ENCODE measurements at regions not wholly inside any gene's neighbourhood (a gene's known extent, or its start where the extent isn't known, plus 50 kb on each side); places are given as distances from the start of the nearest gene placed in this dataset.
A peak's percentile ranks its signal among the peaks of the same experiment; 100 is the strongest.

DNA sequence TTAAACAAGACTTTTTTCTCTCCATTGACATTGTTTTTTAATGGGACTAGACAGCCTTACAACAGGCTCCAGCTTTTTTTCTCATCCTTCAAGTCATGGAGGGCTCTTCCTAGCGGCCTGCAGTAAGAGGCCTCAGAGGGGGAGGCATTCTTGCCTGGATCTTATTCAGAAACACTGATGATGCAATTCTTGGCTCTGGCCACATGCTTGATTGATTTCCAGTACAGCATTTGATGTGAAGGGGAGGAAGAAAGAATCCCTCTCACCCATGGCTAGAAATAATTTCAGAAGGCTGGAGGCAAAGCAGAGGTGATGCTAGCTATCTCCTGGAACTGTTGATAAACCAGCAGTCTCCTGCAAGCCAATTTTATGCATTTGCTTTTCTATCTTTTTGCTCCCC is 324.8 kb downstream of the PRELID2 start:
- H3K27me3 Mint-ChIP-seq, result no peaks in the 10 kb centered on the region
- no peaks in the 10 kb centered on the region for H3K4me1 Mint-ChIP-seq
- peaks cover 9% of the 10 kb centered on the region for H3K9me3 Mint-ChIP-seq
- no peak overlapping the region for H3K4me3 Mint-ChIP-seq
- no peaks in the 10 kb centered on the region for H3K36me3 Mint-ChIP-seq
- H3K27ac Mint-ChIP-seq, result no peak overlapping the region

DNA sequence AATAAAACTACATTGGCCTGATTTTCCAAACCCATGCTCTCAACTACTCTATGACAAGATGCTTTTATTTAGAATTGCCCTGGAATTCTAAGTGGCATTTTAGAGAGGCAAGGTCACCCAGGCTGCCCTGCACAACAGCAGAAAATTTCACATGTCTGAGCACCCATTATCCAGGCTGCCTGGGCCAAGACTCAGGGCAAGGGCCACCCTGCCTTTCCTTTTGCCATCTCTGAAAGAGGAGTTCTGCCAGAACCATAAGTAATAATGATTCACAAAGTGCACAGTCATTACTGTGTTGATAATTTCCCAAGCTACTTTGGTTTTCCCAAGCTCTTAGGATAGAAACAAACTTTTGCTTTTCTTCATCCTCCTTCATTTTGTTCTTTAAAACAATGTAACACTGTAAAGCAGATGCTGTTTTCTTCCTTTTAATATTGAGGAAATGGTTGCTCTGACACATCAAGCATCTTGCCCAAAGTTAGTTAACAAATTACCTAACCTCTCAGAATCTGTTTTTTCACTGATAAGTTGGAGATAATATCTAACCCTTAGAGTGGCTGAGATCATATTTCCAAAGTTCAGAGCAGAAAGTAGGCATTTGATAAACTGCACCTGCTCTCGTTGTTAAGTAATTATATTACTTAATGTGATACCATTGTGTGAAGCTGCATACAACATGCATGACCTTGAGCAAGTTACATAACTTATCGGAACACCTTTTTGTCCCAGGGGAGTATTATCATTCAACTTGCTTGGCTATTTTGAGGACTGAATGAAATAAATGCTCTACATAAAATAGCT is 325.6 kb downstream of the PRELID2 start:
- no peaks in the 10 kb centered on the region for H3K27me3 Mint-ChIP-seq
- no peak overlapping the region for H3K27ac Mint-ChIP-seq
- H3K4me1 Mint-ChIP-seq, result no peaks in the 10 kb centered on the region
- H3K4me3 Mint-ChIP-seq, result no peak overlapping the region
- no peaks in the 10 kb centered on the region for H3K36me3 Mint-ChIP-seq
- peaks cover 4% of the 10 kb centered on the region for H3K9me3 Mint-ChIP-seq

DNA sequence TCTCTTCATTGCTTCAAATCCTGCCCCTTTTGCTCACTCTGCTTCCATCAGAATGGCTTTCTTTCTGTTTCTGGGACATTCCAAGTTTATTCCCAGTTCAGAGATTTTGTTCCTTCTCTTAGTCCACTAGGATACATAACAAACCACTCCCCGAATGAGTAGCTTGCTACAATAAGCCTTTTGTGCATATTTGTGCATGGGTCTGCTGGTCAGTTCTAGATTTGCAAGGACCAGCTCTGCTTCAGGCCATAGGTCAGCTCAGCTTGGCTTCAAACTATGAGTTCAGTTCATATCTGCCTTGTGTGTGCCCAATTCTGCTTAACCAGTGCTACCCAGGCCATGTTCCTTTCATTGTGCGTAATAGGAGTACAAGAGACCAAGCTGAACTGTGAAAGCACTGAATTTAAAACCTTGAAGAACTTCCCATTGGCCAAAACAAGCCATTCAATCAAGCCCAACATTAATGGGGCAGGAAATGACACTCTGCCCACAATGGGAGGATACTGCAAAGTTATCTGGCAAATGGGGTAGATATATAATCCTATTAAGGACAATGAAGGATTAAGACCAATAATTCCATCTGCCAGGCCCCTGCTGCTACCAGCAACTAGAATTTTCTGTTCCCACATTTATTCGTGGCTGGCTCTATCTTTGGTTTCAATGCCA is 328.8 kb downstream of the PRELID2 start:
- no peaks in the 10 kb centered on the region for H3K4me1 Mint-ChIP-seq
- H3K27ac Mint-ChIP-seq, result no peak overlapping the region
- no peaks in the 10 kb centered on the region for H3K36me3 Mint-ChIP-seq
- no peak overlapping the region for H3K4me3 Mint-ChIP-seq
- H3K27me3 Mint-ChIP-seq, result no peaks in the 10 kb centered on the region
- peaks cover 4% of the 10 kb centered on the region for H3K9me3 Mint-ChIP-seq

DNA sequence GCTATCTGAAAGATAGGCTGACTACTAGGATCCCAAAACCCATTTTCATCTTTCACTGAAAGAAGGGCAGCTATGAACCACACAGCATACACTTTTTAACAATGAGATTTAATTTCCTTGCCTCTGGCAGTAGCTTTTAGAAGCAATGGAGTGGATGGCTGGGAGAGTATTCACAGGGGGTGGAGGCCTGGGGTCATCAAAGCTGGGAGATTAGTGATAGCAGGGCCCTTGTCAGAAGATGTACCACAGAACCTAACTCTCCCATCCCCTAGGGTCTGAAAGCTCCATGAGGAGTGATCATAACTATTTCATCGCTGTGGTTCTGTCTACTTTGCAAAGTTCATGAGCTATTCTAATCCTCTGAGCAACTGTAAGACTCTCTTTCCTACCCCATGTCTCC is 332.2 kb downstream of the PRELID2 start:
- no peaks in the 10 kb centered on the region for H3K36me3 Mint-ChIP-seq
- peaks cover 4% of the 10 kb centered on the region for H3K9me3 Mint-ChIP-seq
- H3K4me3 Mint-ChIP-seq, result no peak overlapping the region
- H3K27ac Mint-ChIP-seq, result no peak overlapping the region
- H3K4me1 Mint-ChIP-seq, result no peaks in the 10 kb centered on the region
- H3K27me3 Mint-ChIP-seq, result no peaks in the 10 kb centered on the region

DNA sequence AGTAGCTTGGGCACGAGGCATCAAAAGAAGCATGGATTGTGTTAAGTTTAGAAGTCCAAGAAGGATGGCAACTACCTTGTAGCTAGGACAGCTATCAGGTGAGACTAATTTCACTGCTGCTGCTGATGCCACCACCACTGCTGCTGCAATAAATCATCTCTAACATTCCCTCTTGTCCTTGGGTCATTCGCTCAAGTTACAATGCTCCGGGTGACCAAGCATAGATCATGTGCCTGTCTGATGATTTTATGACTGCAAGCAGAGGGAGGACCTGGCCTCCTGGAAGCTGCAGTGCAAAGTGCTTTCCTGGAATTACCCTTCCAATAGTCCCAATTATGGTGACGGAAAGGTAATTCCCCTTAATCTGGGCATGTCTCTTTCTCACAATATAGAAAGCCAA is 334.4 kb downstream of the PRELID2 start:
- Mint-ChIP-seq H3K27me3 (no peaks in the 10 kb centered on the region), H3K9me3 (peaks cover 4% of the 10 kb centered on the region), H3K27ac (no peak overlapping the region), H3K4me1 (no peaks in the 10 kb centered on the region), H3K4me3 (no peak overlapping the region), H3K36me3 (no peaks in the 10 kb centered on the region)

DNA sequence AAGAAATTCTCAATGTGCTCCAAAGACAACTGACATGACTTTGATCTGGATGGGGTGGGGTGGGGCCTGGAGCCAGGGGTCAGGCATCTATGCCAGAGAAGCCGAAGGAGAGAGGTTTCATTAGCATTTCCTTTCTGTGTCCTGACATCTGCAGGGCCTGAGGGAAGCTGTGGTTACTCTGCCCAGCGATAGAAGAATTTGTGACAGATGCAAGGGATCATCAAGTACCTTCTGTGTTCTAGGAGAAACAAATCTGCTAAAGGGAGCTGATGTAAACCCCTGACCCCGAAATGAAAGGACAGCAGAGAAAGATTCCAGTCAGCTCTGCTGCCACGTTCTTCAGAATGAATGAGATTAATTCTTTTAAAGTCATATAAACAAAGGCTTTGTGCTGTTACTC is 335.7 kb downstream of the PRELID2 start:
- no peaks in the 10 kb centered on the region for H3K4me1 Mint-ChIP-seq
- H3K4me3 Mint-ChIP-seq, result no peak overlapping the region
- H3K27ac Mint-ChIP-seq, result no peak overlapping the region
- no peaks in the 10 kb centered on the region for H3K27me3 Mint-ChIP-seq
- no peaks in the 10 kb centered on the region for H3K9me3 Mint-ChIP-seq
- no peaks in the 10 kb centered on the region for H3K36me3 Mint-ChIP-seq

DNA sequence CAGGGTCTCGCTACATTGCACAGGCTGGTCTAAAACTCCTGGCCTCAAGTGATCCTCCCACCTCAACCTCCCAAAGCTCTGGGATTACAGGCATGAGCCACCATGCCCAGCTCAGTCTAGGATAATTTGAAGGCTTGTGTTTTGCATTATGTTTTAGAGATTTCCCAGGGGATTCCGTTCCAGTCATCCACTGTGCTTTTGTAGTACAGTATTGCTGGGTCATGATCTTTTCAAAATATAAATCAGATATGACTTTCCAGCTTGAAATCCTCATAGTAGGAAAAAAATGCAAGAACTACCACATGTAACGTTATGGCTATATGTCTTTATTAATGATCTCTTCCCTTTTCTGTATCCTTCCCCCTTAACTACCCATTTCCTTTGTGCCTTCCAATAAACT is 338.1 kb downstream of the PRELID2 start:
- no peaks in the 10 kb centered on the region for H3K27me3 Mint-ChIP-seq
- H3K27ac Mint-ChIP-seq, result no peak overlapping the region
- no peak overlapping the region for H3K4me3 Mint-ChIP-seq
- no peaks in the 10 kb centered on the region for H3K4me1 Mint-ChIP-seq
- H3K36me3 Mint-ChIP-seq, result no peaks in the 10 kb centered on the region
- peaks cover 10% of the 10 kb centered on the region for H3K9me3 Mint-ChIP-seq

DNA sequence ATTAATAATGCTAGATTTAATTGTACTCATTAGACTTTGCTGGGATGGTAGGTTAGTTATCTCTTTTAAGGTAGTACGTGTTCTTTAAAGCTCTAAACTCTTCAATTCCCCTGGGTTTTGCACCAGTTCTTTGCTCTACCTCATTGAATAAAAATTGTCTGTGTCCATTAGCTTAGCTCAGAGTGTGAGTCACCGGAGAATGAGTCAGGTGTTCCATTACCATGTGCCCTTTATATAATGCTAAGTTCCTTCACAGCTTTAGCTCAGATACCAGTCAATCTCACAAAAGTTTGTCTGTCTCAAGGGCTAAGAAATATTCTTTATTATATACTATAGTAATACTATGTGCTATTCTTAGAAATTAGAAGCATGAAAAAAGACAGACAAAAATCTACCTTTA is 339.4 kb downstream of the PRELID2 start:
- Mint-ChIP-seq H3K27me3 (no peaks in the 10 kb centered on the region), H3K27ac (peak overlapping the region; percentile 53)

DNA sequence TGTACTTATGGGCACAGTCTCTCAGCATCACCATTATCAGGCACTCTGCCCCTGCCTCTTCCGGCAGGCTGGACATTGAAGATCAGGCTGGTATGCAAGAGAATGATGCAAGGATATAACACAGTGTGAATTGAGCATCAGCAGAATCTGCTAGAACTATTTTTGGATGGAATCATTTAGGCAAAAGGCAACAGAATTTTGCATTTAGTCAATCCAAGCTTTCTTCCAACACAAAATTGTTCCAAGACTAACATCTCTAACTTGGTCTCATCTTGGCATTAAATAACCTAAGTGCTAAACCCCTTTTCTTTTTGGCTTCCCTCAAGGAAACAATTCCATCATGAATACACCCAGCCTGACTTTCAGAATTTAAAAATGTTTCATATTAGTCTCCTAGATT is 339.9 kb downstream of the PRELID2 start:
- H3K4me1 Mint-ChIP-seq, result no peaks in the 10 kb centered on the region
- H3K27ac Mint-ChIP-seq, result no peak overlapping the region
- no peak overlapping the region for H3K4me3 Mint-ChIP-seq
- H3K27me3 Mint-ChIP-seq, result no peaks in the 10 kb centered on the region
- peaks cover 12% of the 10 kb centered on the region for H3K9me3 Mint-ChIP-seq
- no peaks in the 10 kb centered on the region for H3K36me3 Mint-ChIP-seq

More for the DNA sequence above, 339.4 kb downstream of the PRELID2 start:
- Mint-ChIP-seq H3K36me3 (no peaks in the 10 kb centered on the region), H3K9me3 (peaks cover 10% of the 10 kb centered on the region), H3K4me1 (no peaks in the 10 kb centered on the region), H3K4me3 (no peak overlapping the region)

DNA sequence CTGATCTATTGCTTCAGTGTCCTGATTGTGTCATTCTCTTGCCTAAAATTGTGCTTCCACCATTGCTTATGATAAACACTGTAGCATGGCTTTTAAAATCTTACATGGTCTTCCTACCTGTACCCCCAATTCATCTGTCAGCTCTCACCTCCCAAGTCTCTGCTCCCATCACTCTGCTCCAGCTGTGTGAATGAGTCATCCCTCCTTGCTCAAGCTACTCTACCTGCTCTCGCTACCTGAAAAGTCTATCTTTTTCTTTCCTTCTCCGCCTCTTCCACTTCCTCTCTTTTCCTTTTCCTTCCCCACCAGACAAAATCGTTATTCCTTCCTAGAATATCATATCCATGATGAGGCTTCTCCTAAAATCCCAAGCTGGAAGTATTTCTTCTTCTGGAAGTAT is 341.7 kb downstream of the PRELID2 start:
- H3K4me3 Mint-ChIP-seq, result no peak overlapping the region
- no peak overlapping the region for H3K27ac Mint-ChIP-seq
- no peaks in the 10 kb centered on the region for H3K36me3 Mint-ChIP-seq
- H3K4me1 Mint-ChIP-seq, result no peaks in the 10 kb centered on the region
- no peaks in the 10 kb centered on the region for H3K27me3 Mint-ChIP-seq
- H3K9me3 Mint-ChIP-seq, result peaks cover 16% of the 10 kb centered on the region

DNA sequence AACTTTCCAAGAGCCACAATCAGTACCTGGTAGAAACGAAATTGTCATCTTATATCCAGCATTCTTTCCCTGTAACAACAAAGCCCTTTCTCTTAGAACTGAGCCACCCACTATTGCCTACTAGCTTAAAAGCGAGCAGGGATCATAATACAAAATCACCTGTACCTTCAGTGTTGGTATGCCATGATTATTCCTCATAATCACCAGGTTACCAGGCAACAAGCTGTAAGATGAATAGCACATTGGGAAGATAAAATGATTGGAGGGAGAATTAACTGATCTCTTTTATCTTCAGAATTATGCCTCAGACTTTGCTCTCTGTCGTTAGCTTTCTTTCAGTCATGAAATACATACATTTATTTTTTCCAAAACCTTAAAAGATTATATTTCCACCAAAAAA is 345.6 kb downstream of the PRELID2 start:
- Mint-ChIP-seq H3K9me3 (peaks cover 16% of the 10 kb centered on the region), H3K4me1 (no peaks in the 10 kb centered on the region), H3K27me3 (no peaks in the 10 kb centered on the region), H3K27ac (no peak overlapping the region), H3K36me3 (no peaks in the 10 kb centered on the region), H3K4me3 (no peak overlapping the region)

DNA sequence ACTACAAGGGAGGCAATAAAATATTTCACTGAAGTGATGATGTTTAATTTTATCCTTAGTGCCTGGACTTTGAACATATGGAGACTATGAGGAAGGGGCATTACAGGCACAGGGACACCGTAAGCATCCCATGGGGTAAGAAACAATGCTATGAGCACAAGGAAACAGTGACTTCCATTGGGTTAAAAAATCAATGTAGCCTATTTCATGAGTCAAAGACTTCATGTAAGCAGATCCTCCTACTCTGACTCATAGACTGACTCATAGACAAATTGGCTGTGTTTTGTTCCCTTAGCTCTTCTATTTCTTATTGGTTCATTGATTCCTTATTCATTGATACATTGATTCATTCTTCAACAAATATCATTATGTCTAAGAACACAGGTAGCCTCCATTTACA is 351.0 kb downstream of the PRELID2 start:
- H3K27me3 Mint-ChIP-seq, result no peaks in the 10 kb centered on the region
- H3K4me1 Mint-ChIP-seq, result no peaks in the 10 kb centered on the region
- H3K9me3 Mint-ChIP-seq, result peaks cover 5% of the 10 kb centered on the region
- H3K4me3 Mint-ChIP-seq, result no peak overlapping the region
- no peak overlapping the region for H3K27ac Mint-ChIP-seq
- H3K36me3 Mint-ChIP-seq, result no peaks in the 10 kb centered on the region

DNA sequence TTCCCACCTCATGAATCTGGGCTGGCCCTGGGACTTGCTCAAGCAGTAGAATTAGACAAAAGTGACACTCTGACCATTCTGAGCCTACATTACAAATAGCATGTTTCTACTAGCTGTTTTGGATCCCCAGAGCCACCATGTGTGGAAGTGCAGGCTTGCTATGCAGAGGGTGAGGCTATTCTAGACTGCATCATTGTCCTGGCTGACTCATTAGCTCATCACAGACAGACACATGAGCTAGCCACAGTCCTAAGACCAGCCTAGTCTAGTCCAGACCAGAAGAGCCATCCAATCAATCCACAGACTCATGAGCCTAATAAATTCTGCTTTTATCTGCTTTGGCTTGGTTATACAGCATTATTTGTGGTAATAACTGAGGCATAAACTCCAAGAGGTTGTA is 351.9 kb downstream of the PRELID2 start:
- Mint-ChIP-seq H3K4me3 (no peak overlapping the region), H3K27ac (no peak overlapping the region), H3K9me3 (peaks cover 5% of the 10 kb centered on the region), H3K27me3 (no peaks in the 10 kb centered on the region), H3K36me3 (no peaks in the 10 kb centered on the region), H3K4me1 (no peaks in the 10 kb centered on the region)

DNA sequence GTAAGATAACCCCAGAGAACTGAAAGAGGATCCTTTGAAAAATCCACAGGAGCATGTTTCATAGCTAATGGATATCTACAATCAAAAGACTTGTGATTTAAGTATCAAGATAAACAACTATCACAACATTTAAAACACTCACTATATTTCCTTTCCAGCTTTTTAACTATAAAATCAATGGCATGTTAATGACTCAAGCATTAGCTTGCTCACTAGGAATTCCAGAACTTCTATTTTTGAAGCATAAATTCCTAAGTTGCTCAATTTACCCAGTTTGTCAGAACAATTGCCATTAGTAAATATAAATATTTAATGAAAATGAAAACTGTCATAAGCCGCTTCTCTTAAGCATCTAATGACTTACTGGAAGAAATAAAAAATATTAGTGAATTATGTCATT is 355.3 kb downstream of the PRELID2 start:
- no peak overlapping the region for H3K4me3 Mint-ChIP-seq
- H3K27me3 Mint-ChIP-seq, result no peaks in the 10 kb centered on the region
- H3K4me1 Mint-ChIP-seq, result no peaks in the 10 kb centered on the region
- no peaks in the 10 kb centered on the region for H3K36me3 Mint-ChIP-seq
- peaks cover 5% of the 10 kb centered on the region for H3K9me3 Mint-ChIP-seq
- H3K27ac Mint-ChIP-seq, result no peak overlapping the region

DNA sequence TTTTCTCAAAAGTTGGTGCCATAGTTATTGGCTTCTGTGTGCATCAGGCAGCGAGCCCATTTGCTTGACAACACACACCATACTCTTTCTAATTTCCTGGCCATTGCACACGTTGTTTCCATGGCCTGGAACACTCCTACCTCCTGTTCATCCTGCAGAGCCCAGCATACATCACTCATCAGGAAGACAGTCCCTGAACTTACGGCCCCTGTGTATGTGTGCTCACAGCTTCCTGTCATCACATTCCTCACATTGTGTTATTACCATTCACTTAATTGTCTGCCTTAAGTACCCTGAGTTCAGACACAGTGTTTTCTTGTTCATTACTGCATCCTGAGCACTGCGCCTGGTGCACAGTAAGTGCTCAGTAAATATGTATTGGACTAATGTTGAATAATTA is 355.9 kb downstream of the PRELID2 start:
- H3K27ac Mint-ChIP-seq, result no peak overlapping the region
- H3K4me3 Mint-ChIP-seq, result no peak overlapping the region
- H3K4me1 Mint-ChIP-seq, result no peaks in the 10 kb centered on the region
- no peaks in the 10 kb centered on the region for H3K27me3 Mint-ChIP-seq
- H3K9me3 Mint-ChIP-seq, result peaks cover 5% of the 10 kb centered on the region
- H3K36me3 Mint-ChIP-seq, result no peaks in the 10 kb centered on the region

DNA sequence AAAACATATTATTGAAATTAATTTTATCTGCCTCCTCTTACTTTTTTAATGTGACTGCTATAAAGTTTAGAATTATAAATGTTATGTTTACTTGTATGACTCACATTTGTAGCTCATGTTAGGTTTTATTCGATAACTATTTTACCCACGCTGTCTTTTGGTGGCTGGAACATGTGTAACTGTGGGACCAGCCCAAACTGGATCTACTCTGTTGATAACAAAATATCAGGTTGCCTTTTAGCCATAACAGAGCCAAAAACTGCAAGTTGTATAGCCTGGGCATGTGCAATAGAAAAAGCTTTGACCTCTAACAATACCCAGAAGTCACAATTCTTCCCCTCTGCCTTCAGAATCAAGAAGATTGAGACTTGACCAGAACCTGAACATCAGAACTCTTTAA is 356.5 kb downstream of the PRELID2 start:
- Mint-ChIP-seq H3K27me3 (no peaks in the 10 kb centered on the region), H3K27ac (no peak overlapping the region), H3K4me3 (no peak overlapping the region), H3K4me1 (no peaks in the 10 kb centered on the region), H3K9me3 (peaks cover 5% of the 10 kb centered on the region), H3K36me3 (no peaks in the 10 kb centered on the region)
